OCI-LY3 (cell line): ENCODE measurements at regions not wholly inside any gene's neighbourhood (a gene's known extent, or its start where the extent isn't known, plus 50 kb on each side); places are given as distances from the start of the nearest gene placed in this dataset.

Experiments
- H2AFZ ChIP-seq: fragments of 200-600, 300-600 bp; shearing (Covaris generic); 2 replicates; pipeline ENCODE4 v1.6.0; 2014; ENCODE audit warnings: antibody characterized with exemption, low read depth, low read length
- H3K27ac ChIP-seq: fragments of 200-600, 300-600 bp; sonication (generic); 2 replicates; pipeline ENCODE4 v1.5.1; 2014; ENCODE audit warnings: mild to moderate bottlenecking, low read length, moderate library complexity, mixed read lengths
- H3K27me3 ChIP-seq: fragments of 200-600, 300-600 bp; sonication (generic); 2 replicates; pipeline ENCODE4 v1.6.1; 2014; ENCODE audit warnings: low read depth, low read length, mixed read lengths
- H3K36me3 ChIP-seq: fragments of 200-600, 300-600 bp; sonication (generic); replicated peaks from 2 replicates; pipeline ENCODE3; 2014; ENCODE audit warnings: low read depth, low read length, mixed read lengths
- H3K4me1 ChIP-seq: fragments of 300-600, 200-600 bp; sonication (generic); 2 replicates; pipeline ENCODE4 v1.6.1; 2014; ENCODE audit warnings: low read length, mixed read lengths
- H3K4me2 ChIP-seq: fragments of 200-600, 300-600 bp; sonication (generic); 2 replicates; pipeline ENCODE4 v1.6.1; 2014; ENCODE audit warnings: low read length, mixed read lengths
- H3K4me3 ChIP-seq: fragments of 300-600, 200-600 bp; sonication (generic); 2 replicates; pipeline ENCODE4 v1.5.1; 2014; ENCODE audit warnings: antibody characterized with exemption, mild to moderate bottlenecking, low read length, moderate library complexity
- H3K79me2 ChIP-seq: fragments of 300-600, 200-600 bp; shearing (Covaris generic); 2 replicates; pipeline ENCODE4 v1.6.1; 2014; ENCODE audit warnings: mild to moderate bottlenecking, low read length, mixed read lengths
- H3K9ac ChIP-seq: fragments of 300-600, 200-600 bp; shearing (Covaris generic); 2 replicates; pipeline ENCODE4 v1.6.0; 2014; ENCODE audit warnings: mild to moderate bottlenecking, low read length, moderate library complexity
- H3K9me3 ChIP-seq: fragments of 200-600, 300-600 bp; shearing (Covaris generic); 2 replicates; pipeline ENCODE4 v1.6.1; 2014; ENCODE audit warnings: low read length, mixed read lengths; ENCODE audit not compliant: insufficient read depth
- H4K20me1 ChIP-seq: fragments of 200-600, 300-600 bp; sonication (generic); 2 replicates; pipeline ENCODE4 v1.6.1; 2016; ENCODE audit warnings: low read length, mixed read lengths; ENCODE audit not compliant: insufficient read depth
- EZH2phosphoT487 ChIP-seq: fragments of 200-600 bp; shearing (Covaris generic); IDR thresholded peaks from 2 replicates; pipeline ENCODE4 v1.6.1; 2018; ENCODE audit warnings: antibody characterized with exemption, mixed run types, low read depth
- TF ChIP-seq, protein P1 (sequence below): fragments of 200-600, 300-600 bp; sonication (generic); IDR thresholded peaks from 2 replicates; pipeline ENCODE4 v1.5.1; 2014; ENCODE audit warnings: antibody characterized with exemption, low read length, low read depth

DNA sequence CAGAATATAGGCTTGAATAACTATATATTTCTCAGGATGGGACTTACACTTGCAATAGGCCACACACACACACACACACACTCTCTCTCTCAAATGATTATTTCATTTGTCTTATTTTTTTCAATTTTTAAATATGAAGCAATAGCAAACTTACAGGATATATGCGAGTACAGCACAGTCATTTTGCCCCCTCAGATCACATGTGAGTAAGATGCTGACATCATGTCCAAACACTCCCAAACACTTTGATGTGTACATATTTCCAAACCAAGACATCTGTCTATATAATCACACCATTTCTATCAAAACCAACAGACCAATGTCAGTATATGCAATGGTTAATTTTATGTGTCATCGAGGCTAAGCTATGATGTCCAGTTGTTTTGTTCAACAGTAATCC is 1535.9 kb upstream of the FLRT2 start:
- Histone ChIP-seq H3K79me2 (no peaks in the 10 kb centered on the region), H3K27me3 (no peaks in the 10 kb centered on the region), H3K9ac (no peak overlapping the region), H2AFZ (no peak overlapping the region), H4K20me1 (no peaks in the 10 kb centered on the region), H3K4me2 (no peak overlapping the region), H3K36me3 (no peaks in the 10 kb centered on the region), H3K27ac (no peak overlapping the region), H3K4me1 (no peaks in the 10 kb centered on the region), H3K4me3 (no peak overlapping the region), H3K9me3 (no peaks in the 10 kb centered on the region)
- TF ChIP-seq, protein P1, sequence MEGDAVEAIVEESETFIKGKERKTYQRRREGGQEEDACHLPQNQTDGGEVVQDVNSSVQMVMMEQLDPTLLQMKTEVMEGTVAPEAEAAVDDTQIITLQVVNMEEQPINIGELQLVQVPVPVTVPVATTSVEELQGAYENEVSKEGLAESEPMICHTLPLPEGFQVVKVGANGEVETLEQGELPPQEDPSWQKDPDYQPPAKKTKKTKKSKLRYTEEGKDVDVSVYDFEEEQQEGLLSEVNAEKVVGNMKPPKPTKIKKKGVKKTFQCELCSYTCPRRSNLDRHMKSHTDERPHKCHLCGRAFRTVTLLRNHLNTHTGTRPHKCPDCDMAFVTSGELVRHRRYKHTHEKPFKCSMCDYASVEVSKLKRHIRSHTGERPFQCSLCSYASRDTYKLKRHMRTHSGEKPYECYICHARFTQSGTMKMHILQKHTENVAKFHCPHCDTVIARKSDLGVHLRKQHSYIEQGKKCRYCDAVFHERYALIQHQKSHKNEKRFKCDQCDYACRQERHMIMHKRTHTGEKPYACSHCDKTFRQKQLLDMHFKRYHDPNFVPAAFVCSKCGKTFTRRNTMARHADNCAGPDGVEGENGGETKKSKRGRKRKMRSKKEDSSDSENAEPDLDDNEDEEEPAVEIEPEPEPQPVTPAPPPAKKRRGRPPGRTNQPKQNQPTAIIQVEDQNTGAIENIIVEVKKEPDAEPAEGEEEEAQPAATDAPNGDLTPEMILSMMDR, result no peak
- no peak for TF ChIP-seq EZH2phosphoT487

DNA sequence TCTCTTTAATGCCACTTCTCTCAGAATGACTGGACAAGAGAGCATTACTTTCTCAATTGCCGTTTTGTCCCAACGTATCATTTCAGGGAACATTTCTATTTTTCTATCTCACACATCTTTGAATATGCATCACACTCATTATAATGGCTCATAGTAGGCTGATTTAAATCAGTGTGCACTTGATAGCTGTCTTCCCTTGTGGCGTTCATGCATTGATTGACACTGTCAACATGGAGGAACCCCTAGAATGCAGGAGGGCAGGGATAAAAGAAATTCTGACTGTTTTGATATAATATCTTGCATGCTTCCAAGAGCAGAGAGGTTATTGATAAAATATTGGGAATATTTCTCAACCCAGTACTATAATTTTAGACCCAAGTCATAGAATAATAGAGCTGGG is 1528.9 kb upstream of the FLRT2 start:
- TF ChIP-seq, protein P1, result no peak
- TF ChIP-seq EZH2phosphoT487, result no peak
- Histone ChIP-seq H3K4me2 (no peak overlapping the region), H4K20me1 (no peaks in the 10 kb centered on the region)

DNA sequence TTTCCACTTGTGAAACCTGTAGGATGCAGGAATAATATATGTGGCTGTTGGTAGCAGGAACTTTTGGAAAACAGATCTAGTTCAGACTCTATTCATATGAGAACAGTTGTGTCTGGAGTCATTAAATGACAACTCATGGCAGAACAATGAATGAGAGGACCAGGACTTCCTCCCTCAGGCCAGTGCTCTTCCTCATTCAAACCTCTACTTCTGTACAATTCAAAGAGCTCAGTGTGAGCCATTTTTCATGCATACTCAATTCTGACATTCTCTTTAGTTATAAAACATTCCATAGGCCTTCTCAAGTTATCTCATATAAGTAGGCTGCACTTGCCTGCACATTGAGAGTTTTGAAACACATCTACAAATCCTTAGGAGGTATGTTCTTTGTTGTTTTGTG is 1526.6 kb upstream of the FLRT2 start:
- Histone ChIP-seq H3K4me2 (no peak overlapping the region), H3K4me3 (no peak overlapping the region), H3K9ac (no peak overlapping the region), H2AFZ (no peak overlapping the region), H3K79me2 (no peaks in the 10 kb centered on the region), H3K9me3 (no peaks in the 10 kb centered on the region), H3K36me3 (no peaks in the 10 kb centered on the region), H3K4me1 (no peaks in the 10 kb centered on the region), H3K27me3 (no peaks in the 10 kb centered on the region), H4K20me1 (no peaks in the 10 kb centered on the region), H3K27ac (no peak overlapping the region)
- TF ChIP-seq EZH2phosphoT487, result no peak
- TF ChIP-seq, protein P1, result no peak

More for the DNA sequence above, 1528.9 kb upstream of the FLRT2 start:
- no peaks in the 10 kb centered on the region for H3K79me2 ChIP-seq
- H2AFZ ChIP-seq, result no peak overlapping the region
- H3K4me3 ChIP-seq, result no peak overlapping the region
- no peaks in the 10 kb centered on the region for H3K9me3 ChIP-seq
- H3K4me1 ChIP-seq, result no peaks in the 10 kb centered on the region
- no peak overlapping the region for H3K9ac ChIP-seq
- no peaks in the 10 kb centered on the region for H3K27me3 ChIP-seq
- H3K36me3 ChIP-seq, result no peaks in the 10 kb centered on the region
- H3K27ac ChIP-seq, result no peak overlapping the region

DNA sequence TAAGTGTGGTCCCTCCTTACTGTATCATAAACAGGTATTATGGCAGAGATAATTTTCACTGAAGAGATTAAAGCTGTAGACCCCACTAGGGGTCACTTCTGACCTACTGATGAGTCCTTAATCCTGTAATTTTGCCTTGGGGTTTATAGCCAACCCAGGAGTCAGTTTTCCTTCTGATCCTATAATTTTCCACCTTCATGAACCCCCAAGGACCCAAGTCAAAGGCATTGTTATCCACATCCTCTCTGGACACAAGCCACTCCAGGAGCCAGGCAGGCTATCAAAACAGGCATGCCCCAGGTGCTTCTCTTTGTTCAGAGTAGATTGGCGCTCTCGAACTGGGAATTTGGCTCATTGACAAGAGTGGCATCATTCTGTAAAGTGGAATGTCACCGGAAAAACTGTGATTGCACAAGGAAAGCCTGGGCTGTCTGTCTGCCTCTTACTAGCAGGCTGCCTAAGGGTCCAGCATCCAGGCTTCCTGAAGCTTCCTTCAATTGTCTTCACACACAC is 1523.2 kb upstream of the FLRT2 start:
- Histone ChIP-seq H3K9ac (no peak overlapping the region), H3K79me2 (no peaks in the 10 kb centered on the region), H3K27me3 (no peaks in the 10 kb centered on the region), H3K4me1 (no peaks in the 10 kb centered on the region), H3K4me2 (no peak overlapping the region), H3K9me3 (no peaks in the 10 kb centered on the region), H2AFZ (no peak overlapping the region), H4K20me1 (no peaks in the 10 kb centered on the region), H3K4me3 (no peak overlapping the region), H3K36me3 (no peaks in the 10 kb centered on the region), H3K27ac (no peak overlapping the region)
- no peak for TF ChIP-seq EZH2phosphoT487
- TF ChIP-seq, protein P1, result peak; percentile 46
